ENCODE measurements at regions not wholly inside any gene's neighbourhood (a gene's known extent, or its start where the extent isn't known, plus 50 kb on each side); places are given as distances from the start of the nearest gene placed in this dataset.

GRCh38 chr2:8528863-8529262 lies 153.0 kb upstream of the ID2 start:
- DNase-seq: no peak

DNA sequence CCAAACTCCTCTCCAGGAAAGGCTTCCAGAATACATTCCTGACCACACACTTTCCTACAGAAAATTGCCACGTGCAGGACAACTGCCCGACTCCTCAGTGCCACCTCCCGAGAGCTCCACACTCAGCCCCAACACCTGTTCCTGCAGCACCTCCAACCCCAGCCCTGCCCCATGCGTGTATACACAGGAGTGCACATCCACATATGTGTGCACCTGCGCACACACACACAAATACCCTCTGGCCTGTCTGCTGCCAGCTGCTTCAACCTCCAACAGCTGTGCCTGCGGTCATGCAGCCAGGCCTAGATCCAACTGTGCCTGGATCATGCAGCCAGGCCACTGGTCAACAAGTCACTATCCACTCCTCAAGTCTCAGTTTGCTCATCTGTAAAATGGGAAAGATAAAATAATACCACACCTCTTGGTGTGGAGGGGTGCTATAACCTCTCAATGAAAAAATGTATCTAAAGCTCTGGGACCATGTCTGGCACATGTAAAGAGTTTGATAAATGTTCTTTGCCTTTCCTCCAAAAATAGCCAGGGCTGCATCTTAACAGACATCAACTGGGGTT lies 152.1 kb upstream of the ID2 start:
- DNase-seq: no peak

- DNase-seq: no peak
These were observed 150.4 kb upstream of the ID2 start for GRCh38 chr2:8531481-8531880.

DNA sequence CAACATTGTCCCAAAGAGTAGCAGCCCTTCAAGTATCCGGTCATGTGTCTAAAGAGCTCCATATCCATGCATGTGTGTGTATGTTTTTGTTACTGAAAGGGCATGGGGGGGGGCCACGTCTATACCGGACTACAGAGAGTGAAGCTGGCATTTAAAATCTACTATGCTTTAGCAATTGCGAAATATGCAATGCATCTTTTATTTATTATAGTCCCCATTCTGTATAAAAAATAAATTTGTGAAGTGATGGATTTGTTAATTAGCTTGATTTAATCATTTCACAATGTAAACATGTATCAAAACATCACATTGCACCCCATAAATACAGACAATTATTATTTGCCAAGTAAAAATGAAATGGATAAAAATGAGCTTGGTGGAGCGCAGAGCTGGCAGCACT lies 149.4 kb upstream of the ID2 start:
- no peak for DNase-seq

- no peak for DNase-seq
These were observed 147.9 kb upstream of the ID2 start for GRCh38 chr2:8533923-8534322.

DNA sequence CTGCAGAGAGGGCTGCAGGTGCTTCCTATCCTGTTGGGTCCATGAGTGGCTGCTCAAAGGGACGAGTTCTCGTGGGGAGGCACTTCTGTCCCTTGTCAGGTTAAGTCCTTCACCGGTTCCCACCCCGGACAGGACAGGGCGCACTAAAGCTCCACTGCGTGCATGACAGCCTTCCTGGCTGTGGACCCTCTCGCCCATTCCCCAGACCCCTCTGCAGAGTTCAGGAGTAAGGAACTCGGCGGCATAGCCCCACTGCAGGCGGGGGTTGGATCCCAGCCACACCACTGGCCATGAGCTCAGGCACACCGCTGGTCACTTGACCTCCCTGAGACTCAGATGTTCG lies 147.5 kb upstream of the ID2 start:
- no peak for DNase-seq

DNA sequence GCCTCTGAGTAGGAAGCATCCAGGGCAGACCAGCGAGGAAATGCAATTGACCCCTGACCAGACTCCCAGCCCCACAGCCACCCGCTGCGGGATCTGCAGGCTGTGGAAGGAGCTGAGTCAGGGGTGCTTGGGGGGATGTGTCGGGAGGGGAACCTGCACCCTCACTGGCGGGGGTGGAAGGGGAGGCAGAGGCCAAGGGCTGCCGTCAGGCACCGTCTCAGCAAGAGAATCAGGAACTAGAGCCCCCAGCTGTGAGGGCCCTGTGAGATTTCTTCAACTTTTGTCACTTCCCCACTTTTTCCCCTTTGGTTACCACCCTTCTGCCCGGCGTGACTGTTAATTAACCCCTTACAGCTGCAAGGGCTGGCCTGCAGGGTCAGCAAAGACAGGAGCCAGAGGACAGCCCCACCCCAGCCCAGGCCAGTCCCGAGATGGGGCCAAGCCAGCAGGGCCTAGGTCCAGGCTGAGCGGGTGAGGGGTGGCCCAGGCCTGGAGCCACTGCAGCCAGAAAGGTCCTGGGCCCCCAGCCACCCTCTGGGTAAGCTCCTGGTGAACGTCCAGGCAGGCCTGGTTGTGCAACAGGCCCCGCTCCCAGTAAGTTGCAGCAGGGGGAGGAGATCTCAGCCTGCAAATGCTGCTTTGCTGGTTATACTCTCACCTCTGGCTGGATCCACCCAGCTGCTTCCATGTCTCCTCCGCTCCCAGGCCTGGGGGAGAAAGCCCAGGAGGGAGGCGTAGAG lies 147.0 kb upstream of the ID2 start:
- no peak for DNase-seq

GRCh38 chr2:8535469-8535795 lies 146.4 kb upstream of the ID2 start:
- no peak for DNase-seq

DNA sequence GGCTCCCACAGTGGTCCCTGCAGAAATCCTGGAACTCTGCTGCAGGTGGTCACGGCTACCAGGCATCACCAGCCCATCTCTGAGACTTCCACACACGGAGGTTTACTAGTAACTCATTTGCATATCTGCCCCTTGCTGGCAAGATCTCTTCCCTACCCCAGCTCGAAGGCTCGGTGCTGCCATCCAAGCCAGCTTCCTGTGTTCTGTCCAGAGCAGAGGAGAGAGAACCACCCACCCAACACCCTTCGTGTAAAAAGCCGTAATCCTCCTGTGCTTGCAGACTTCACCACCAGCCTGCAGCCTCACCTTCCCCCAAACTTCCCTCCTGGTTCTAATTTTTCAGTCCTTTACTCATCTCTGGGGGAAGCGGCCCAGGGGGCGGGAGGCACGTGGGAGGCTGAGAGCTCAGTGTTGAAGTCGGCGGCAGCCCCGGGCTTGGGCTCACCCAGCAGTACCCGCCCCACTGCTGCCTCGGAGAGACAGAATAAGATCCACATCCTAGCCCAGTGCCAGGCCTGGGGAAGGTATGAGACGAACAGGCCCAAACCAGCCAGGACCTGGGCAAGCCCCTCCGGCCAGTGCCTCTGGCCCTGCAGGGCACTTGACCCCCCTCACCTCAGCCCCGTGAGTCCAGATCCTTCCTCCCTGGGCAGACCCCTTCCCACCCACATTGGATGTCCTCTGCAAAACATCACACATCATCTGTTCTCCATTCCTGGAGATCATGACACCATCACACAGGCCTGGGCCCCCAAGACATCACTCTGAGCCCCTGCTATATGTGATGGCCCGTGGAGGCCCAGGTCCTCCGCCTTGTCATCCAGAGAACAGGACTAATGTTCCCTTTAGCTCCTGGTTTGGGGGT lies 145.8 kb upstream of the ID2 start:
- DNase-seq: no peak

- DNase-seq: no peak
These were observed 144.9 kb upstream of the ID2 start for GRCh38 chr2:8536686-8537561.

GRCh38 chr2:8537562-8538155 lies 144.2 kb upstream of the ID2 start:
- no peak for DNase-seq

DNA sequence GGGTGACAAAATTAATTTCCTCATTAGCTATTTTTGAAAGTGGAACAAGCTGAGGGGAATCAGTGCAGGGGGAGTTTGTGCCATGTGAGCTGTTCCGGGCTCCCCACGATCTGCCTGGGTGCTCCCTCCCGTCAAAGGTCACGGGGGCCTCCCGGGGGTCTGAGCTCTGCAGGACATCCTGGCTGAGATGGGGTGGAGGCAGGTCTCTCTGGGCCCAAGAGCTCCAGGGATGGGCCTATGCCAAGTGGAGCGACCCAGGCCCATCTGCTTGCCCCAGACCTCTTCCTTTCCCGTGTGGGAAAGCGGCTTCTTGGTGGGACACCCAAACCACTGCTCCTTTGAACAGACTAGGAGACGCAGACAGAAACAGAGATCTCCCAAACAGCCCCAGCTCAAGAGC lies 143.3 kb upstream of the ID2 start:
- no peak for DNase-seq

GRCh38 chr2:8538931-8539621 lies 142.8 kb upstream of the ID2 start:
- no peak for DNase-seq

GRCh38 chr2:8539743-8540551 lies 141.9 kb upstream of the ID2 start:
- no peak for DNase-seq

GRCh38 chr2:8540552-8541055 lies 141.3 kb upstream of the ID2 start:
- DNase-seq: no peak

- DNase-seq: no peak
These were observed 140.6 kb upstream of the ID2 start for GRCh38 chr2:8541223-8541622.

GRCh38 chr2:8541636-8542035 lies 140.2 kb upstream of the ID2 start:
- DNase-seq: no peak

DNA sequence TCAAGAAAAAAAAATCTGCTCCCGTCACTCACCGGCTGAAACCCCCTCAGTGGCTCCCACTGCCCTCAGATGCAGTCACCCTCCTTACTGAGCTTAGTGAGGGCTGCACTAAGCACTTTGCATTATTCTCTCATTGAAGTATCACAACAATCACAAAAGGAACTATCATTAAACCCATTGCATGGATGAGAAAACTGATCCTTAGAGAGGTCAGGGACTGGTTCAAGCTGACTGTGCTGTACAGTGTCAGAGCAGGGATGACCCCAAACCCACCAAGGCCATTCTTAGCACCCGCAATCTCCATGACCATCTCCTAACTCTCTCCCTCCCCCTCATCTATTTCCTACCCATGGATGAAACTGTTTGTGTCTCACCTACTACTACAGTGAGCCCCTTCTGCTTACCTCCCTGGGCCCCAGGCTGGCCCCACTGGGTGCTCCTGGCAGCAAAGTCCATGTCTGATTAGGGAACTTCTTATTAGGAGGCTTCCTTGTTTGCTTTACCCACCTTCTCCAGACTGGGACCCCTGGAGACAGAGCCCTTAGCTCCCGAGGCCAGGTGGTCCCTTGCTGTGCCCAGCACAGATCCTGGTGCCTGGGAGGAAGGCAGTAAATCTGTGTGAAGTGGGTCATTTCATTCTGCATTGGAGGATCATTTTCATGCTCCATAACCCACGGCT lies 139.3 kb upstream of the ID2 start:
- no peak for DNase-seq

DNA sequence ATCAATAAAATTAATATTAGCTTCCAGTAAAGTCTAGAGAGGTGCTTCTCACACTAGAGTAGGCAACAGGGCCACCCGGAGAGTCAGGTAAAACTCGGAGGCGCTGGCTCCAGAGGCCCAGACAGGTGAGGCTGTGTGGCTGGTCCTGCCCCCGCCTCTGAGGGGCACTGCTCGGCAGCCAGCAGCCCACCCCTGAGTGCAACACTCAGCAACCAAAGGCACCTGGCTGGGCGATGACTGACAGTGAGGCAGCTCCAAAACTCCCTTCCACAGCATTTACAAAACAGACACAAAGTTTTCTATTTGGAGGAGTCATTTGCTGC lies 138.8 kb upstream of the ID2 start:
- DNase-seq: no peak

DNA sequence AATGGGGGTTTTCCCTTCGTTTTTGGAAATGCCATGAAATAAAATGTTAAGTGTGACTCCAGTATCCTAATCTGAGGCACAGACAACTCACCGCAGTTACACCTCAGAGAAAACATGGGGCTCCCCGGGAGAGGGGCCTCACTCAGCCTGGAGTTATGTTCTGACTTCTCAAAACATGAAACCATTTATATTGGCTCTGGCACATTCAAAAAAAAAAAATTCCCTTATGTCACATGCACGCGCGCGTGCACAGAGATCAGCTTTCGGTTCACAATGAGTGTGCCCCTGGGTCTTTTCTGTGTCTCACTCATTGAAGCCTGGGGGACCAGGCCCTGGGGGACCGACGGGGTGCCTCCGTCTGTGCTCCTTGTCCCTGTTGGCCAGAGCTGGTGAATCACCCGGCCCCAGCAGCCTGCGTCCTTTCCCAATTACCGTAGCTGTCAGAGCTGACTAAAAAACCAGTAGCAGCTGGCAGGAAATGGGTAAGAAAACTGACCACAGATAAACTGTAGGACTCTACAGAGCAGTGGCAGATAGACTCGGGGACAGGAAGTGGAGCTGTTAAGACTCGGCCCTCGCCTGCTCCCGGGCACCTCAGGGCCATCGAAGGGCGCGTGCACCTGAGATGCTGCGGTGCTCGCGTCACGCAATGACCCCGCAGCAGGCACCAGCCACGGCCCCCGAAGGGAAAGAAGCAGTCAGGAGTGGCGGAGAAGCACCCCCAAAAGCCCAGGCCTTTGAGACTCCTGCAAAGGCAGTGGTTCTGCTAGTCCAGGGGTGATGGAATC lies 138.3 kb upstream of the ID2 start:
- DNase-seq: peak; percentile 22

Data from activated CD4-positive, alpha-beta T cell treated with anti-CD3 and anti-CD28 coated beads, Interleukin-2, amount 50 U/mL, for 1 hour (primary cell).